HG03521 (cell line): ENCODE measurements at regions not wholly inside any gene's neighbourhood (a gene's known extent, or its start where the extent isn't known, plus 50 kb on each side); places are given as distances from the start of the nearest gene placed in this dataset.

Source experiments
- ATAC-seq: cut with Tn5 transposase; IDR thresholded peaks from one replicate; pipeline ENCODE4 v1.9.1; 2021; ENCODE audit warnings: mild to moderate bottlenecking, moderate library complexity; ENCODE audit not compliant: unreplicated experiment

GRCh38 chr6:66402873-66403272 is 695.8 kb upstream of the EYS start:
- no peak for ATAC-seq

GRCh38 chr6:66396549-66396948 is 689.5 kb upstream of the EYS start:
- no peak for ATAC-seq

GRCh38 chr6:66396145-66396544 is 689.1 kb upstream of the EYS start:
- ATAC-seq: no peak

GRCh38 chr6:66390393-66390792 is 683.4 kb upstream of the EYS start:
- no peak for ATAC-seq

GRCh38 chr6:66376001-66376400 is 669.0 kb upstream of the EYS start:
- no peak for ATAC-seq

GRCh38 chr6:66369407-66369806 is 662.4 kb upstream of the EYS start:
- ATAC-seq: no peak

- ATAC-seq: no peak
These were observed 655.9 kb upstream of the EYS start for GRCh38 chr6:66362888-66363287.

GRCh38 chr6:66361886-66362285 is 654.9 kb upstream of the EYS start:
- ATAC-seq: no peak

GRCh38 chr6:66357781-66358180 is 650.8 kb upstream of the EYS start:
- no peak for ATAC-seq

- ATAC-seq: no peak
These were observed 648.4 kb upstream of the EYS start for GRCh38 chr6:66355471-66355870.

- ATAC-seq: no peak
These were observed 637.8 kb upstream of the EYS start for GRCh38 chr6:66344796-66345195.

- ATAC-seq: no peak
These were observed 633.7 kb upstream of the EYS start for GRCh38 chr6:66340736-66341135.

GRCh38 chr6:66336176-66336575 is 629.1 kb upstream of the EYS start:
- ATAC-seq: no peak

- no peak for ATAC-seq
These were observed 621.2 kb upstream of the EYS start for GRCh38 chr6:66328200-66328599.

- ATAC-seq: no peak
These were observed 619.2 kb upstream of the EYS start for GRCh38 chr6:66326228-66326627.

- ATAC-seq: no peak
These were observed 614.0 kb upstream of the EYS start for GRCh38 chr6:66321017-66321416.

- ATAC-seq: no peak
These were observed 600.5 kb upstream of the EYS start for GRCh38 chr6:66307490-66307889.

GRCh38 chr6:66291905-66292304 is 584.9 kb upstream of the EYS start:
- ATAC-seq: no peak

- ATAC-seq: no peak
These were observed 582.9 kb upstream of the EYS start for GRCh38 chr6:66289889-66290288.

- no peak for ATAC-seq
These were observed 571.1 kb upstream of the EYS start for GRCh38 chr6:66278115-66278514.

- no peak for ATAC-seq
These were observed 570.4 kb upstream of the EYS start for GRCh38 chr6:66277400-66277799.

- ATAC-seq: no peak
These were observed 558.7 kb upstream of the EYS start for GRCh38 chr6:66265737-66266136.

- no peak for ATAC-seq
These were observed 557.4 kb upstream of the EYS start for GRCh38 chr6:66264376-66264775.
